GM21723 (cell line): ENCODE measurements at regions not wholly inside any gene's neighbourhood (a gene's known extent, or its start where the extent isn't known, plus 50 kb on each side); places are given as distances from the start of the nearest gene placed in this dataset.
"Not testable (repeated sequence)": the region's sequence is repeated elsewhere in the genome, so short reads cannot be mapped to it uniquely, and the experiment has no call there.

Experiments used
- ATAC-seq: cut with Tn5 transposase; IDR thresholded peaks from one replicate; pipeline ENCODE4 v1.9.1; 2021; ENCODE audit warnings: mild to moderate bottlenecking, moderate library complexity; ENCODE audit not compliant: unreplicated experiment

DNA sequence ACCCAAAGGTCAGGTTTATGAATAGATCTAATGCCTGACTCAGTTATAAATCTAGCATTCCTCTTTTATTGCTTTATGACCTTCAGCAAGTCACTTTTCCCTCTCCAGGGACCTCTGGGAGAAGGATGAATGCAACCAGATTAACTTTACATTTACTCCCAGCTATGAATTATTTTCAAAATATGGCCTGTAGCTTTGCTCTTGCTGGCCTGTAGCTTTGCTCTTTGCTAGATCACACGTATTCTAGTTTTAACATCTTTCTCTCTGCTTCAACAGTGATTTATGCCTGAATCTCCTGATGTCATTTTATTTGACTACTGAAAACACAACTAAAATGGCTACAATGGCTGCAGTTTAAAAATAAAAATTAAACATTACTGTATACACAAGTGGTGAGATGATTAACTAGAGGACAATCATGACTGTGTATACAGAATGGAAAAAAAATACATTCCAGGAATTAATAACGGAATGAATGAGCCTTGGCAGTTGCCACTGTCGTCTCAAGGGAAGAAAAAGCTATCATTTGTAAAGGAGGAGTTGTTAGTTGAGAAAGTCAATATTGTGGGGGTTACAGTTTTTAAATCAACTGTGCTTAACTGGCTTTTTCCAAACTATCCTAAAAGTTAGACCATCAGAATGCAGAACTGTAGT is 434.5 kb upstream of the GOT2 start:
- ATAC-seq, result no peak

DNA sequence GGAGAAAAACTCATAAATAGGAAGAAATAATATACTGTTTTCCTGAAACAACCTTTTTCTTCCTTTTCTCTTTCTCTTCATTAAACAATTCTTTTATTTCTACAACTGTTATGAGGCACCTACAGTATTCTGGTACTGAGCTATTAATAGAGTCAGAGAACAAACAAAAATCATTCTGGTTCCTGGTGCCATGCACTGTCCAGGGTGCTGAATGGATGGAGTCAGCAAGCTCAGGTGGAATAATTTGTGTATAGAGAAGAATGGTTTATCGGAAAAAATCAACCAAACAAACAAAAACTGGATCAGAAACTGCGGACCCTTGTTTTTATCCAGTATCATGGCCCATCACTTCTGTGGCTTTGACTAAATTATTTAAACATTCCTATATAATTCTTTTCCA is 430.3 kb upstream of the GOT2 start:
- no peak for ATAC-seq

DNA sequence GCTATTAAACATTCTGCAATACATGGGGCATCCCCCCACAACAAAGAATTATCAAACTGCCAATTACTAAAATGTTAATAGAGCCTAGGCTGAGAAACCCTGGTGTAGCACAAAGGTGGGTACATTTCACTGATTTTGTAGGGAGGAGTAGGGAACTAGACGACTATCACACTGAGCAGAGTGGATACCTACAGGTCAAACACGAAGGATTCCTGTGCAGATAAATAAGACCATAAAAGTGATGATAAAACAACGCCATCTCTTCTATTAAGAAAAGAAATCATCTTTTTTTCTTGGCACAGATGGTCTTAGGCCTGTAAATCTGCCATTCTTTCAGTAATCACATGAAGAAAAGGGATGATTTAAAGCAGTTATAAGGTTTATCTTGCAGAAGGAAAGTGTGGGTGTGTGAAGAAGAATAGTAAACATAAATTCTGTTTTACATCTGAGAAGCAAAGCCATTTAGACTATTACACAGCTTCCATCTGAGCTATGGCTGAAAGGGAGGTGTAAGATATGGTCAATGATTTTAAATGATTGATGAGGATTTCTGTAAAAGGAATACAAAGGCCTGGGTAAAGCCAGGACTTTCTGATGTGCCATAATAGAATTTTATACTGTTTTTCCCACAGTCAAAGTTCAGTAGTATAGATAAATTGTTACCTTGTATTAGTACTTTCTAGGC is 429.4 kb upstream of the GOT2 start:
- ATAC-seq, result no peak

DNA sequence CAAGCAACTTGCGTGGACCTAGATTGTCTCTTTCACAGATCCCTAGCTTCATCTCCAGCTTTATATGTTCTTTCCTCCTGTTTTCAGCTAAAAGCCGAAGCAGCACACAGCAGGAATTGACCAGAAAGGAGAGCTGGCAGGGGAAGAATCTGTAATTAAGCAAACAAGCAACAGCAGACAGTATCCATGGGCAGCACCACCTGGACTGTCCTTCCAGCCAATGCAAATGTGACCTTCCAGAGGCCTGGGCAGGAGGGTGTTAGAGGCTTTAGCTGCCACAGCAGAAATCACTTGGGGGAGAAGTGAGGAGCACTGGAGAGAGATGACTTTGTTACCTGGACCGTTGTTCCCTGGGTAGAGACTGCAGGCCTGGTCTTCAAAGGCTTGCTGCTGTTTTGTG is 427.6 kb upstream of the GOT2 start:
- ATAC-seq, result no peak

GRCh38 chr16:59154295-59154694 is 420.2 kb upstream of the GOT2 start:
- ATAC-seq, result no peak

- no peak for ATAC-seq
These were observed 414.6 kb upstream of the GOT2 start for GRCh38 chr16:59148769-59149155.

GRCh38 chr16:59148056-59148768 is 414.1 kb upstream of the GOT2 start:
- no peak for ATAC-seq

- ATAC-seq, result no peak
These were observed 412.0 kb upstream of the GOT2 start for GRCh38 chr16:59146140-59146539.

GRCh38 chr16:59144841-59145240 is 410.7 kb upstream of the GOT2 start:
- ATAC-seq, result no peak

DNA sequence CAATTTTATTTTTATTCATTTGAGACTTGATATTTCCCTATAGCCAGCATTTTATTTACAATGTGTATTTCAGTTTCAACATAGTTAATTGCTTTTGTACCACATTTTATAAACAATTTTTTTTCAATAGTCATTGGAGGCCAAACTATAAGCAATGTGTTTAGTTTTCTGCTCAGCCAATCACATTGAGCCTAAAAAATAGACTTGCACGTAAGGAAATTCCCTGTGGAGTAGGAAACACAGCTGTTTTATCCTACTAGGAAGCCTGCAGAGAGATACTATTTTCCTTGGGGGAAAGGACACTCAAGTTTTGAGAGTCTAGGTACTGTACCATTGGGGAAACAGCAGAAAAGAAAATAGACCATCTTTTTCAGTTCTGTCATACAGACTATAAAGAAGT is 410.2 kb upstream of the GOT2 start:
- ATAC-seq, result no peak

DNA sequence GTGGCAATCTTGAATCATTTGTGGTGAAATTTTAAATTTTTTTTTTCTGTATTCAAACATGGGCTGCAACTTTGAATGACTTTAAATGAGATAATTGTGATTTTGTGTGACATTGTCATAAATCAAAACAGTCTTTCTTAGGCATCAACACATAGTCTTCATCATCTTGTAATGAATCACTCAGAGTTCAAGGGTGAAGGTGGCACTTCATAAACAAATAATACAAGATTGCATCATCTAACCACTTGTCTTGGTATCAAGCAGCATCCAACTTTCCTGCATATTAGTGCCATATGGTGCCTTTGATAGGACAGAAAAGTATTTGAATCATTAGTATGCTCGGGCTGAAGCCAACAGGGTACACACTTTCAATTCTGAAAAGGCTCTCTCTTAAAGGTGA is 392.4 kb upstream of the GOT2 start:
- no peak for ATAC-seq

DNA sequence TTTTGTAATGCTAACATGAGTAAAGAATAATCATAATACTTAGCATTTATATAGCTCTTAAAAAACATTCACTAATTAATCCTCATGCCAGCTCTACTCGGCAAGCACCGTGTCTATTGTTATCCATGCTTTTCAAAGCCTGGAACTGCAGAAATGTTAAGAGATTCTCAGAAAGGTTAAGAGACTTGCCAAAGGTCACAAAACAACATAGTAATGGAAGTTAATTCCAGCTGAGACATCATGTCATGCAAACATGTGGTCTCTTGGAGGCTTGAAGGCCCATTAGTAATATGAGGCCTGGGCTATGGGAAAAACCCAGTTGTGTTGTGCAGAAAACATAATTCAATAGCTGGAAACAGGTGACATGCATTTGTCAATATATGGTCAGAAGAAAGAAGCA is 389.9 kb upstream of the GOT2 start:
- no peak for ATAC-seq

GRCh38 chr16:59123479-59123878 is 389.4 kb upstream of the GOT2 start:
- ATAC-seq, result no peak

DNA sequence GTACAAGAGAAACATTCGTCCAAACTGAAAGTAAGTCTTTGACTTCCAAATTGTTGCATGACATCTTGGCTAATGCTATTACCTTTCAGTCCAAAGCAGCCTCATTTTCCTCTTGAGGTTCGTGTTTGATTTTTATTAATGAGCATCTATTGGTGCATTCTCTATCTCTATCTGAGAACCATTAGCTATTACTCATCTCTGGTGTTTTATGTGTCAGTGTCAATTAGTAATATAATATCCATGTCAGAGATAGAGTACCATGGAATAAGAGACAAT is 388.1 kb upstream of the GOT2 start:
- ATAC-seq, result no peak

- ATAC-seq, result no peak
These were observed 387.5 kb upstream of the GOT2 start for GRCh38 chr16:59121411-59122261.

DNA sequence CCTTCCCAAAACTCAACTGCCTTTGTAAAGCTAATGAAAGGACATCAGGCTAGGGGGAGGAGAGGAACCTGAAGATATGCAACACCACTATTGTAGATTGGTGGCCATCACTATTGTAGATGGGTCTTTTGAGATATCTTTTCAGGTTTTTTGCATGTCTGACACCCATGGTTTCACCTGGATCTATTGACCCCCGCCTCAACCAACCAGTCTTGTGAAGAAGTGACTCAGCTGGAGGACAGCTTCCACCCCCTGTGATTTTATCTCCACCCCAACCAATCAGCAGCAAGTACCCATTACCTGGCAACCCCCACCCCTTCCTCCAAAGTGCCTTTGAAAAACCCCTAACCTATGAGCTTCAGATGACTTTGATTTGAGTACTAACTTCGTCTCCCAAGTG is 382.6 kb upstream of the GOT2 start:
- no peak for ATAC-seq

DNA sequence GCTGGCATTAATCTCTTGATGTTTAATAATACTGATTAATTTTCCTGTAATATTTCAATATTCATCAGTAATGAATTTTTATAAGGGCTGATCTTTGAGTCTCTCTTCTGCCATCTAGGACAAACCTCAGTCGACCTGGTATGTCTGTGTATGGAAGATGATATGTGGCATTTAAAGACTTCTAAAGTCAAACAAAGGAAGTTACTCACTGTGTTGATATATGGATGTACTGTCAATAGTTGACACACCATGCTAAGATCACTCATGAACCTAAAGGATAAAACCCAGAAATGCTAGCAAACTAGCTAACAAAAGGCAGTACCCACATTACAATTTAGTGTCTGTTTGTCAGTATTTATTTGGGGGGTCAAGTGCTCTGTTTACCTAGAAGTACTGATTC is 380.7 kb upstream of the GOT2 start:
- ATAC-seq, result no peak

GRCh38 chr16:59113004-59113670 is 379.0 kb upstream of the GOT2 start:
- ATAC-seq, result no peak

DNA sequence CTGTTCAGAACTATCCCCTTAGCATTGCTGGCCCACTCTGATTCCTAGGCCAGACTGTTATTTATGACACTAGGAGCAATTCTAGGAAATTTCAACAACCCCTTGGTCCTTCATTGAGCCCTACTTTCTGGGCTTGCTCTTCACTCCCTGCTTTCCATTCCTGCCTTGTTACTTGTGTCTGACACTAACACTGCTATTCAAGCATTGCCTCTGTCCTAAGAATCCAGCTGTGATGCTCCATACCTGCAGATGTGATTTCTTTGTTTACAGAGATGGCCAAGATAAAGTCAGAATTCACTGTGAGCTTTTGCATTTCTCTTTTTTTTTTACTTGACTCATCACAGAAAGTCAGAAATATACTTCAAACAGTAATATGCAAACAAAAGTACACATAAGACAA is 377.2 kb upstream of the GOT2 start:
- no peak for ATAC-seq

GRCh38 chr16:59108374-59108773 is 374.3 kb upstream of the GOT2 start:
- ATAC-seq, result no peak

- not testable (repeated sequence) for ATAC-seq
These were observed 362.6 kb upstream of the GOT2 start for GRCh38 chr16:59096682-59097081.
